Superior temporal gyrus (tissue), 1 donor: ENCODE measurements at regions not wholly inside any gene's neighbourhood (a gene's known extent, or its start where the extent isn't known, plus 50 kb on each side); places are given as distances from the start of the nearest gene placed in this dataset.

Source experiments
- DNase-seq: peaks from one replicate; pipeline ENCODE4 v3.0.0-alpha.2; 2016; ENCODE audit errors: extremely low spot score

DNA sequence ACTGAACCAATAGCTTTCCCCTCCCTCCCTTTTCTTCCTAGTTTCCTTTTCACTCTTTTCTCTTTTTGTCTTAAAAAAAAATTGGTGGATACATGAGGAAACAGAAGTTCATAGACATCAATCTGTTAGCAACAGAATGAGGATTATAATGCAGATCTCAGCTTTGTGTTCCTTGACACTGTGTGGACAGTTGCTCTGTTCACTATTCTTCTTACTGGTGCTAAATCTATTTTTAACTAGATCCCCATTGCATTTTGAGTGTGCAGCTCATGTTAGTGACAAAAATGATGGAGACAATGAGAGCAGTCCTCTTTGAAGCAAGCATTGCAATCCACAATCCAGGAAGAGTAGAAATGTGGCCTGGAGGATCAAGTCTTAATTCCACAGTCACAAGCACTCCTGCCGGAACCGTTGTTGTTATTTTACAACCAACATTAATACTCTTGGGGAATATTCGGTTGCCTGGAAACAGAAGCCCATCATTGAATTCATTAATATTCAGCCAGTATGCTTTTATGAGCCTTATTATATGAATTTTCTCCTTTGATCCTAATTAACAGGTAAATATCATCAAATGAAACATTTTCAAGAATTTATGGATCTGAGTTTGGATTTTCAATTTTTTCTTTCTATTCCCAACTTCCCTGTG, 1016.8 kb downstream of the NTRK3 start:
- DNase-seq = no peak

GRCh38 chr15:87238451-87239068, 1018.0 kb downstream of the NTRK3 start:
- no peak for DNase-seq

GRCh38 chr15:87228460-87228859, 1028.1 kb downstream of the NTRK3 start:
- DNase-seq = no peak

DNA sequence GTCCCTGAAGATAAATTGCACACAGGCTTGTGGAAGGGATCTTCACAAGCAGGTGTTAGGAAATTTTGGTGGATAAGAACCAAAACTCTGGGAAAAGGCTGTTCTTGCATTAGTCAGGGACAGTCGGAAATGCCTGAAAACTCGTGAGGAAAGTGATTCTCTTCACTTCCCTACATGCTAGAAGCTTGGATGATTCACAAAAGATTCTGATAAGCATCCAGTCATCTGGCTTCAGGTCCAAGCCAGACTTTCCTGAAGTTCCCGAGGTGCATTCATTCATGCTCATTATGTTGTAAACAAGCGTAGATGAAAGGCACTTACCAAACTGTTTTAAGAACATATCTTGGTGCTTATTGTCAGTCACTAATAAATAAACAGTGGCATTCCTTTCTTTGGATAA, 1028.7 kb downstream of the NTRK3 start:
- no peak for DNase-seq

GRCh38 chr15:87225436-87225835, 1031.1 kb downstream of the NTRK3 start:
- no peak for DNase-seq

GRCh38 chr15:87224404-87224803, 1032.1 kb downstream of the NTRK3 start:
- DNase-seq = no peak

DNA sequence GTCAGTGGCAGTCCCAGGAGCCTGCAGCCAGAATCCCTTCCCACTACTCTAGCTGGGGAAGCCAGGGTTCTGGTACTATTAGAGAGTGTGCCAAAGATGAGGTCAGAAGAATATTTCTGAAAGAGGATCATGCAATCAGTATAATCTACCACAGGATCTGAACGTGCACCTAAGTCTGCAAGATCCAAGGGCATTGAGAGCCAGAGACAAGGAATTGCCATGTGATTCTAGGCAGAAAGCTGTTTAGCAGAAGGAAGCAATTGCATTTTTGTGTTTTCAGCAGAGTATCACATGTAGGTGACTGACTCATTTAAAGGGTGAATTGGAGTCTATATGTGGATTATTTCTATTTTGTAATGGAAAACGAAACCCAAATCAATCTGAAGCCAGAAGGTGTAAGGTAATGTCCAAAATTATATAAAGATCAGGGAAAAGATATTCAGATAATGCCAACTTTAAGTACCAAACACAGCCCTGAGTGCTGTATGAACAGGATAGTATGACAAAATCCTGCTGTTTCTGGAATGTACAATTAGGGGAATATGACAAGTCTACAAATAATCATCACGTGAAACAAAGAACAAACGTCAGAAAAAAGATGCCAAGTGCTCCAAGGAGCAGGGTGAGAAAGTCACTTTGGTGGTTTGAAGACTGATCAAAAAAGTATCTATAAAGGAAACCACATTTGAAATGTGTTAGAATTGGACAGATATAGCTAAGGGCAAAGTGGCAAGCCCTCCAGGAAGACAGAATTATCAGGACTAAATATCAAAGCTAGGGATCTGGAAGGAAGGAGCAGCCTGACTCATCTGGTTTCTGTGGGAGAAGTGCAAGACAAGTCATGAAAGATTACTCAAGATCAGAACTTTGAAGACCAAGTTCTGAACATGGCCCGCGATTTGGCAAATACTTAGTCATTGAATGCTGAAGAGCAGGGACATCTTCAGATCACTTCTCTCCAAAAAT, 1036.6 kb downstream of the NTRK3 start:
- no peak for DNase-seq

DNA sequence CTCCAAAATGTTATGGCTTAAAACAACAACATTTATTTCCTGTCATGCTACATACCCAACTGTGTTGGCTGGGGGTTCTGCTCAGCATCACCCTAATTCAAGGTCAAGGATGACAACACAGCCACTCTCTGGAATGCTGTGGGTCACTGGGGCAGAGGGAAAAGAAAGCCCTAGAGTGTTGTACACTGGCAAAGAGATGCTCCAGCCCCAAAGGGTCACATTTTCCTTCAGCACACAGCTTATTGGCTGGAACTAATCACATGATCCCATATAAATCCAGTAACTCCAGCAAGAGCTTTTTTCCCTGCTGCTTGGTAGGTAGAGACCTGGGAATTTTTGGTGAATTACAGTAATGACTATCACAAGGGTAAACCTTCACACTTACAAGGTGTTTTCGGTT, 1041.4 kb downstream of the NTRK3 start:
- no peak for DNase-seq

GRCh38 chr15:87213626-87214025, 1042.9 kb downstream of the NTRK3 start:
- DNase-seq = no peak

- DNase-seq = no peak
Observed at GRCh38 chr15:87212041-87212440, 1044.5 kb downstream of the NTRK3 start.

DNA sequence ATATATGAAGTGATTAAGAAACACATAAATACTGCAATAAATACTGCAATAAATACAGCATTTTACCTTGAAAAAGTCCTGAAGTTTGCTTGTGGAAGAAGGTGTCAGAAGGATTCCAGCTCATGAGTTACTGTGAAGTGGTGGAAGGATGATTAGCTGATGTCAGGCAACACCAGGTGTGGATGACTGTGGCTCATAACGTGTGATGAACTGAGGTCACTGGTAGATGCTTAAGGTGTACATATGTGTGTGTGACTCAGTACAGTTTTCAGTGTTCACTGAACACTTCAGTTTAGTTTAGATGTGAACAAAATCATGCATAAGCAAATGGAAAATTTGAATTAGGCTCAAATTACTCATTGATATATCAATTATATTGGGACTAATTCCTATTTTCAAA, 1045.0 kb downstream of the NTRK3 start:
- DNase-seq = no peak

DNA sequence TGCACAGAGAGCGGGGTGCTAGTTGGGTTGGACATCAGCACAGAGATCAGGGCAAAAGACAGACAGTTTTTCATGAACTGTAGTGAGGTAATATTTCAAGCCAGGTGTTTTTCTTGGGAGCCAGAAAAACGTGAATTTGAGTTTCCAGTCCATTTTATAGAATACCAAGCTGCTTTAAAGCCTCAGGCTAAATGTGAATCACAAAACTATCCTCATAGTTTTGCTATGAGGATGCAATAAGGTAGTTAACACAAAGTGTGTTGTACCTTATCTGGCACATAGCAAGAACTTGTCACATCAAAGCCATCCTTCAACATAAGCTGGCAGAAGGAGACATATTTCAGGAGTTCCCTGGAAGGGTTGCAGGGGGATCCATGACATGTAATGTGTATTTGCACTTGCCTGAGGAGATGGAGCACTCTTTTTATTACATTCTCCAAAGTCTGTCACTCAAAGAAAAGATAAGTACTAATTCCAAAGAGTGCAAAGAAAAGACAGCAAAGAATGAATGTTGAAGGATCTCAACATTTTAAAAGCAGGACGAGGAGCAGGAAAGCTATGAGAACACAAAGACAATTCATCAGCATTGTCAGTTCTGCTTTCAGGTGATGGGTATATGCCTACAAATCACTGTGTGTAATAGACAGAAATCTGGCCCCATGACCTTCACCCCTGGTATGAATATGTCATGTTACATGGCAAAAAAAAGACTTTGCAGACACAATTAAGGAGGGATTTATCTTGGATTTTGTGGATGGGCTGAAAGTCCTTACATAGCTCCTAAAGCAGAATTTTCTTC, 1046.4 kb downstream of the NTRK3 start:
- no peak for DNase-seq

DNA sequence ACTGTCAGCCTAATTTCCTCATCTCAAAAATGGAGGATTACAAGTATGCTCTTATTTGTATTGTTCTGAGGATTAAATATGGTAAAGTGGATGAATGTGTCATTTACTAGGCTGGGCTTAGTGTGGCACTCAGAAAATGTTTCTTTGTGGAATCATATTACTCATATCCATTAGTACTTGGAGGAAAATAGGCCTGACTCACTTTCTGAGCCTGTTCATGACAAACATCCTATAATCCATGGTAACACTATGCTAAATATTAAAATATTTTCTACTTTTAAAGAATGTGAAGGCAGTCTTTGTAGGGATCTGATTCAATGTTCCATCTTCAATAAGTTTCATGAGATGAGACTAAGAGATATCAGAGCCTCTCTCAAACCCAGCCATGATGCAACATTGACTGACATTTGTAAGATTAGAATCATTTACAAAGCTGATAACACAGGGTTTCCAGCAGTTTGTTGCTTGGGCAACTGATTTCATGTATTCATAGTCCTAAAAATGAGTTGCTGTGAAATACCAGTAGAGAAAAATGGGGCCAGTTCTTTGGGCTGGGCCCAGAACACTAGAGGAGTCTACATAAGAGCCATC, 1048.5 kb downstream of the NTRK3 start:
- DNase-seq = no peak

- DNase-seq = no peak
Observed at GRCh38 chr15:87207251-87207650, 1049.3 kb downstream of the NTRK3 start.

DNA sequence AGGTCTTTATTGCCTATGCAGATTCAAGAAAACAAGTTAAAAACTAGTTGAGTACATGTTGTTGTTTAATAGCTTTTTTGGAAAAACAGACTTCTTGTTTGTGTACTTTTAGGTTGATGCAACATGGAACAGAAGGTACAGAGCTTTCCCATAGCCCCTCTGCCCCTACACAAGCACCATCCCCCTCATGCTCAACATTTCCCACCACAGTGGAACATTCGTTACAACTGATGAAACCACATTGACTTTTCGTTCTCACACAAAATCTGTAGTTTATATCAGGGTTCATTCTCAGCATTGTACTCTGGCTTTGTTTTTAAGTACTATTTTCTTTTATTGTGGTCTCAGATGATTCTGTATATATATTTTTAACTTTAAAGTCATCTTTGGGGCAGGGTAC, 1054.6 kb downstream of the NTRK3 start:
- no peak for DNase-seq

DNA sequence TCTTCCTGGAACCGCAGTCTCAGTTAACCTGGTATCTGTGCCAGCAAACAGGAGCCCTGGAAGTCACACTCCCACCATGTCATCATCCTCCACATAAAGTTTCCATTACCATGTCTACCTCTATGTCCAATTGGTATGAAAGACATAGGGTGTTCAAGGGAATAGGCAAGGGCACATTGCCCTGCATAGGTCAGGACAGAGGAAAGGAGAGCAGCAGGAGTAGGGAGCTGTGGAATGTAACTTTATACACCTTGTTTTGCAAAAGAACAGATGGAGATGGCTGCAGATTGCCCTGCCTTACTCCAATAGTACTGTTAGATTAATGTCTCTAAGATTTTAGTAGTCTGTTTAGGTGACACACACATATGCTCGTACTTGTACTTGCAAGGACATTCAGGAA, 1056.4 kb downstream of the NTRK3 start:
- no peak for DNase-seq

DNA sequence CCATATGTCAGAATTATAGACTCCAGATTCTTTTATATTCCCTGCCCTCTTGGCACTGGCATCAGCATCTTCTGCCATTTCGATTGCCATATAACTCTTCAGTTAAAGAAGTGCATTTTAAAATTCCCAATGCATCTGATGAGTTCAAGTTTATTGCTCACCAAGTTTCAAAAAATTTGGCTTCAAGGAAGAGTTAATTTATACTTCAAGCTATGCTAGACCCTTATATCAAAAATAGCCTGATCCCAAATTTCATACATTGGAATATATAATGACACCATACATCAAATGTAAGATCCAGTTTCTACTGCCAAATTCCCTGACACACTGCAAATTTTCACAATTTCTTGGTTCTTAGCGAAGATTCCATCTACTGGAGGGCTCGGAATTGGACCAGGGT, 1058.6 kb downstream of the NTRK3 start:
- DNase-seq = no peak

DNA sequence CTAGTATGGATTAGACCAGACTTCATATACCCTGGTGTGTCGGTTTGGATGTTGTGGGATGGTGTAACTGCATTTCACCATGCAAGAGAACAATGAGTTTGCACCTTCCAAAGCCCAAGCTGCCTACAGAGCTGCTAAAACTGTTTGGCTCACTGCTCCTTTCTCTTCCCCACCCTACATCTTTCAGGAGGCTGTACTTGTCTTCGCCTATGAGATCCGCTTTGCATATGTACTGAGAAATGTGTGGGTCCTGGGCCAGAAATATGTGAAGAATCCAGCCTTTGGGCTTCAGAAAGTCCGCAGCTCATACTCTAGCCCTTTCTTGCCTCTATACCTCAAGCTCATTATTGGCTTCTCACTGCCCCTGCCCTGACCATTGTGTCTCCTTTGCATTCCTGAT, 1060.0 kb downstream of the NTRK3 start:
- no peak for DNase-seq

DNA sequence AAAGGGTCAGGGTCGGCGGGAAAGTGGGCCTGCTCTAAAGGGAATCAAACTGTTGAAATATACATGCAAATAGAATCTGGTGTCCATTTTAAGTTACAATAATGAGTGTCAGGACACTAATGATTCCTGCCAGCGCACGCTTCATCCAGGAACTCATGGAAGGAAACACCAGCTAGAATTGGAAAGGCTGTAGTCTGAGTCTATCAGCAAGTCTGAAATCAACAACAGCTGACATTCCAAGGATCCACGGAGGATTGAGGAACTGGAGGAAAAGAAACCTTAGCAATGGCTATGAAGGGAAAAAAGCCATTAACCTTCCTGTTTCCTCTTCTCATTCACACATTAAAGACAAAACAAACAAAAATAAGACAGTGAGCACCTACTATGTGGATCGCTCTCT, 1063.1 kb downstream of the NTRK3 start:
- DNase-seq = no peak

- no peak for DNase-seq
Observed at GRCh38 chr15:87167706-87168105, 1088.0 kb downstream of the AGBL1 start.

DNA sequence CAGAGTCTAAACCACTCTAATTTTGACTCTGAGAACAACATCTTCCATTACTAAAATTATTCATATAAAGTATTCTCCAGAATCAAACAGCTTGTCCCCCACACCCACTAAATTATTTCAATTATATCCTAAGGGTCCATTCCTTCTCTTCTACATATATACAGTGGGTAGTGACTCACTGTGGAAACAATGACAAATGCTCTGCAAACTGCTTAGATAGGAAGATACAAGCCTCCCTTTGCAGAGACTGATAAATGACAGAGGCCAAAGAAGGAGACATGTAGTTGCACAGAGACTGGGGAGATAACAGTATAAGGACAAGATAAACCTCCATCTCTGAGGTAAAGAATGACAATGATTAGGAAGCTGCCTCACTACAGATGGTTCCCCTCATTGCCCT, 1087.4 kb downstream of the AGBL1 start:
- DNase-seq = no peak

GRCh38 chr15:87155771-87156170, 1076.1 kb downstream of the AGBL1 start:
- DNase-seq = no peak
